Head of caudate nucleus (tissue), 42 donors: ENCODE measurements at regions not wholly inside any gene's neighbourhood (a gene's known extent, or its start where the extent isn't known, plus 50 kb on each side); places are given as distances from the start of the nearest gene placed in this dataset.
"Not testable (repeated sequence)": the region's sequence is repeated elsewhere in the genome, so short reads cannot be mapped to it uniquely, and the experiment has no call there.

Source experiments
- DNase-seq, 42 donors: peaks; one replicate each; pipeline versions ENCODE4 v3.0.0 to v3.0.0-alpha.2; 2020 to 2021; ENCODE audit warnings: mixed read lengths in 7 of 42
- intact Hi-C: fragments of 100-400 bp; cut with DNase I; formaldehyde crosslinking; loops from one replicate; pipeline ENCODE4 v1.15.0; 2022

GRCh38 chr9:33687779-33688178 lies 107.6 kb upstream of the PRSS3 start:
- DNase-seq = peak in 2 of 42 donors; percentile 13 to 47
- intact Hi-C loops = no loop called here

GRCh38 chr9:33690143-33690933 lies 105.0 kb upstream of the PRSS3 start:
- DNase-seq = no peak
- intact Hi-C loops = no loop called here

GRCh38 chr9:33695299-33695698 lies 100.1 kb upstream of the PRSS3 start:
- no peak for DNase-seq
- intact Hi-C loops = no loop called here

GRCh38 chr9:33695856-33696255 lies 99.5 kb upstream of the PRSS3 start:
- intact Hi-C loops = no loop called here
- DNase-seq = no peak

- no peak for DNase-seq
- intact Hi-C loops = no loop called here
Measured at GRCh38 chr9:33697171-33697570, 98.2 kb upstream of the PRSS3 start.

- no peak for DNase-seq
- intact Hi-C loops = no loop called here
Measured at GRCh38 chr9:33698267-33698666, 97.1 kb upstream of the PRSS3 start.

GRCh38 chr9:33700940-33701339 lies 94.4 kb upstream of the PRSS3 start:
- DNase-seq, intact Hi-C loops: not testable (repeated sequence)

- DNase-seq = no peak
- intact Hi-C loops = no loop called here
Measured at GRCh38 chr9:33703430-33704102, 91.8 kb upstream of the PRSS3 start.

GRCh38 chr9:33705440-33705839 lies 89.9 kb upstream of the PRSS3 start:
- DNase-seq, intact Hi-C loops: not testable (repeated sequence)

- no peak for DNase-seq
- intact Hi-C loops = no loop called here
Measured at GRCh38 chr9:33708441-33708840, 86.9 kb upstream of the PRSS3 start.

- intact Hi-C loops = no loop called here
- DNase-seq = no peak
Measured at GRCh38 chr9:33709269-33709668, 86.1 kb upstream of the PRSS3 start.

GRCh38 chr9:33711418-33711817 lies 83.9 kb upstream of the PRSS3 start:
- intact Hi-C loops, DNase-seq: not testable (repeated sequence)

- DNase-seq = no peak
- intact Hi-C loops = no loop called here
Measured at GRCh38 chr9:33714989-33715388, 80.4 kb upstream of the PRSS3 start.

GRCh38 chr9:33718987-33719386 lies 76.4 kb upstream of the PRSS3 start:
- DNase-seq = peak in 15 of 42 donors; percentile 3 to 48 (median 13)
- intact Hi-C loops = no loop called here

- peak in 6 of 42 donors; percentile 5 to 50 (median 19) for DNase-seq
Measured at GRCh38 chr9:33719581-33720374, 75.6 kb upstream of the PRSS3 start.

GRCh38 chr9:33721674-33722358 lies 73.5 kb upstream of the PRSS3 start:
- intact Hi-C loops = loop anchor here (1.0 kb wide), 1 partner anchor 98 kb away; no protein-coding TSS in a partner anchor

More at GRCh38 chr9:33719581-33720374, 75.6 kb upstream of the PRSS3 start:
- intact Hi-C loops = no loop called here

GRCh38 chr9:33722359-33722675 lies 73.0 kb upstream of the PRSS3 start:
- intact Hi-C loops = loop anchor here (1.0 kb wide), 1 partner anchor 98 kb away; no protein-coding TSS in a partner anchor
- DNase-seq = no peak

More at GRCh38 chr9:33721674-33722358, 73.5 kb upstream of the PRSS3 start:
- peak; percentile 62 to 96 (median 87) for DNase-seq

- intact Hi-C loops = no loop called here
- no peak for DNase-seq
Measured at GRCh38 chr9:33728613-33729012, 66.7 kb upstream of the PRSS3 start.

- DNase-seq = no peak
- intact Hi-C loops = no loop called here
Measured at GRCh38 chr9:33731142-33731541, 64.2 kb upstream of the PRSS3 start.
